Gastroesophageal sphincter (tissue), 3 donors: ENCODE measurements at regions not wholly inside any gene's neighbourhood (a gene's known extent, or its start where the extent isn't known, plus 50 kb on each side); places are given as distances from the start of the nearest gene placed in this dataset.

Experiments
- EP300 ChIP-seq: sonication (generic); formaldehyde crosslinking; IDR thresholded peaks from one replicate; pipeline ENCODE4 v1.6.1; 2017; ENCODE audit warnings: antibody characterized with exemption, mild to moderate bottlenecking
- POLR2A ChIP-seq, 2 donors: fragments of 450-650 bp; IDR thresholded peaks; one replicate each; pipeline ENCODE4 v1.6.1; 2017; ENCODE audit warnings: antibody characterized with exemption in 2 of 2, mild to moderate bottlenecking in 2 of 2, moderate library complexity in 1 of 2
- POLR2AphosphoS5 ChIP-seq: sonication (generic); formaldehyde crosslinking; IDR thresholded peaks from one replicate; pipeline ENCODE4 v1.6.1; 2017; ENCODE audit warnings: antibody characterized with exemption
- TF ChIP-seq, protein P1 (sequence below), 4 experiments: fragments of 200-600 bp in 2 of 4; fragments of 450-650 bp in 2 of 4; sonication (generic) in 1 of 4; IDR thresholded peaks; one replicate each; pipeline ENCODE4 v1.5.1; 2017 to 2019; ENCODE audit warnings: antibody characterized with exemption in 4 of 4, mild to moderate bottlenecking in 2 of 4, moderate library complexity in 2 of 4

DNA sequence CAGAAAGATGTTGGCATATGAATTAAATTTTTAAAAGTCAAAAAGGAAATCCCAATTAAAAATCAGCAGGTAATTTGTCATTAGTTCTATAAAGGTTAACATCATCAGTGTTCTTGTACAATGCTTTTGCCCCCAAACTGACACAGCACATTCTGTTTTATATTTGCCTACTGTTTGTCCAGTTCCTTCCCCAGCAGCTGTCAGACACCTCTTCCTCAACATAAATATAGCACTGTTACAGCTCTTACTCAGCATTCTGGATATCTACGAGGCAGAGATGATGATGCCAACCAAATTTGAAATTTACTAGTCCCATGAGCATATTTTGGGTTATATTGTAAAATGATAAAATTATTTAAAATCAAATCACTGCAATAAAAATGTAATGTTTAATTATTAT lies 124.6 kb downstream of the SINHCAF start:
- TF ChIP-seq, protein P1, sequence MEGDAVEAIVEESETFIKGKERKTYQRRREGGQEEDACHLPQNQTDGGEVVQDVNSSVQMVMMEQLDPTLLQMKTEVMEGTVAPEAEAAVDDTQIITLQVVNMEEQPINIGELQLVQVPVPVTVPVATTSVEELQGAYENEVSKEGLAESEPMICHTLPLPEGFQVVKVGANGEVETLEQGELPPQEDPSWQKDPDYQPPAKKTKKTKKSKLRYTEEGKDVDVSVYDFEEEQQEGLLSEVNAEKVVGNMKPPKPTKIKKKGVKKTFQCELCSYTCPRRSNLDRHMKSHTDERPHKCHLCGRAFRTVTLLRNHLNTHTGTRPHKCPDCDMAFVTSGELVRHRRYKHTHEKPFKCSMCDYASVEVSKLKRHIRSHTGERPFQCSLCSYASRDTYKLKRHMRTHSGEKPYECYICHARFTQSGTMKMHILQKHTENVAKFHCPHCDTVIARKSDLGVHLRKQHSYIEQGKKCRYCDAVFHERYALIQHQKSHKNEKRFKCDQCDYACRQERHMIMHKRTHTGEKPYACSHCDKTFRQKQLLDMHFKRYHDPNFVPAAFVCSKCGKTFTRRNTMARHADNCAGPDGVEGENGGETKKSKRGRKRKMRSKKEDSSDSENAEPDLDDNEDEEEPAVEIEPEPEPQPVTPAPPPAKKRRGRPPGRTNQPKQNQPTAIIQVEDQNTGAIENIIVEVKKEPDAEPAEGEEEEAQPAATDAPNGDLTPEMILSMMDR (IDR thresholded peaks at IDR 0.05): no peak
- no peak for TF ChIP-seq POLR2A (IDR thresholded peaks at IDR 0.05)
- no peak for TF ChIP-seq POLR2AphosphoS5
- TF ChIP-seq EP300: no peak
